A673 (cell line): ENCODE measurements at regions not wholly inside any gene's neighbourhood (a gene's known extent, or its start where the extent isn't known, plus 50 kb on each side); places are given as distances from the start of the nearest gene placed in this dataset.
A peak's percentile ranks its signal among the peaks of the same experiment; 100 is the strongest.

Source experiments
- BruUV-seq: library from RNA; stranded (reverse); fragments of 400-500 nt; replicated peaks from 2 replicates; lab custom pipeline; 2021; lab: Mats Ljungman, UMichigan
- CTCF ChIA-PET: fragments of 300-600 bp; sonication (Branson Sonifier 250); formaldehyde crosslinking; loops from one replicate; lab custom pipeline; 2022; ENCODE audit warnings: antibody characterized with exemption; lab: Charles Lee
- POLR2A ChIA-PET: fragments of 300-600 bp; sonication (Branson Sonifier 250); formaldehyde crosslinking; loops from one replicate; lab custom pipeline; 2022; ENCODE audit warnings: antibody characterized with exemption; ENCODE audit not compliant: low non-redundant PET; lab: Charles Lee
- DNase-seq: peaks from one replicate; pipeline ENCODE4 v3.0.0-alpha.2; 2015; ENCODE audit warnings: low spot score
- H3K27ac ChIP-seq: fragments of 200-600 bp; sonication (generic); 2 replicates; pipeline ENCODE4 v1.5.1; 2016; ENCODE audit warnings: mixed run types, low read depth, mild to moderate bottlenecking, mixed read lengths, antibody characterized with exemption, low read length; ENCODE audit not compliant: poor library complexity, severe bottlenecking
- H3K27me3 ChIP-seq: fragments of 200-600 bp; sonication (generic); replicated peaks from 2 replicates; pipeline ENCODE4 v1.6.1; 2017; ENCODE audit warnings: mixed run types, low read depth, mild to moderate bottlenecking, mixed read lengths, antibody characterized with exemption, low read length; ENCODE audit not compliant: insufficient read depth, poor library complexity
- H3K36me3 ChIP-seq: fragments of 200-600 bp; sonication (generic); 2 replicates; pipeline ENCODE4 v1.6.1; 2016; ENCODE audit warnings: mixed run types, mild to moderate bottlenecking, mixed read lengths, antibody characterized with exemption, low read length; ENCODE audit not compliant: insufficient read depth, poor library complexity, severe bottlenecking
- H3K4me1 ChIP-seq: fragments of 200-600 bp; sonication (generic); 2 replicates; pipeline ENCODE4 v1.6.1; 2017; ENCODE audit warnings: mixed run types, mild to moderate bottlenecking, mixed read lengths, antibody characterized with exemption, low read length; ENCODE audit not compliant: insufficient read depth, poor library complexity, severe bottlenecking
- H3K4me3 ChIP-seq: fragments of 200-600 bp; sonication (generic); 2 replicates; pipeline ENCODE4 v1.5.1; 2016; ENCODE audit warnings: low read depth, mixed run types, mild to moderate bottlenecking, mixed read lengths, low read length; ENCODE audit not compliant: poor library complexity, severe bottlenecking
- H3K9me3 ChIP-seq: fragments of 200-600 bp; sonication (generic); 2 replicates; pipeline ENCODE4 v1.6.1; 2016; ENCODE audit warnings: mixed run types, low read depth, mild to moderate bottlenecking, mixed read lengths, antibody characterized with exemption, low read length; ENCODE audit not compliant: poor library complexity, severe bottlenecking
- EZH2 ChIP-seq: fragments of 200-600 bp; sonication (generic); IDR thresholded peaks from 2 replicates; pipeline ENCODE4 v1.6.1; 2017; ENCODE audit warnings: borderline replicate concordance, low read depth, mild to moderate bottlenecking, mixed read lengths, antibody characterized with exemption, low read length; ENCODE audit not compliant: poor library complexity, severe bottlenecking
- intact Hi-C: fragments of 100-400 bp; cut with micrococcal nuclease; formaldehyde crosslinking; loops from one replicate; pipeline ENCODE4 v1.10.0; 2022; ENCODE audit not compliant: unreplicated experiment
- TF ChIP-seq, protein P1 (sequence below): fragments of 300-800, 200-600 bp; sonication (generic); conservative IDR thresholded peaks from 2 replicates; pipeline ENCODE4 v1.5.1; 2017; ENCODE audit warnings: low read depth, mild to moderate bottlenecking, antibody characterized with exemption, low read length, moderate library complexity, mixed read lengths

DNA sequence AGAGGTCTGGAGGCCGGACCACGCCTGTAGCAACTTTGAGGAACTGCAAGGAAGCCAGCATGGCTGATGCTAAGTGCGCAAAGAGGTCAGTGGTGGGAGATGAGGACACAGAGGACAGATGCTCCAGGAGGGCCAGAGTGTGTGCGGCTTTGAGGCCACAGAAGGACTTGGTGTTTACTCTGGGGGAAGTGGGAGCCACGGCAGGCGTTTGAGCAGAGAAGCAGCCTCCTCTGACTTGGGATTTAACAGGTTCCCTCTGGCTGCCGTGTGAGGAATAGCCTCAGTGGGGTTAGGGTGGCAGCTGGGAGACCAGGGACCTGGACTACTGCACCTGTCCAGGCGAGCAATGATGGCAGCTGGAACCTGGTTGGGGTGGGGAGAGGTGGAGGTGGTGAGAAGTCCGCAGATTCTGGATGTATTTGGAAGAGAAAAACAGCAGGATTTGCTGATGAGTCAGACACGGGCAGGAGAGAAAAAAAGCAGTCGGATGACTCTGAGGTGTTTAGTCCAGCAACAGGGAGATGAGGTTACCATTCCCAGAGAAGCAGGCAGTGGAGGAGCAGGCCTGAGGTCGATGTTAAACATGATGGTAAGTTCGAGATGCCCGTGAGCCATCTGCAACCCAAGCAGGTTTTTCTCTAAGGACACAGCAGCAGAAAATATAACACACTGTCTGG lies 143.5 kb downstream of the SCARB1 start:
- Histone ChIP-seq H3K9me3 (no peaks in the 10 kb centered on the region), H3K27ac (peak overlapping the region; percentile 64), H3K27me3 (no peaks in the 10 kb centered on the region), H3K4me3 (no peak overlapping the region), H3K4me1 (peaks cover 44% of the 10 kb centered on the region), H3K36me3 (no peaks in the 10 kb centered on the region)
- CTCF ChIA-PET: interaction anchor here (1.0 to 1.4 kb wide), 3 partner anchors 16 to 192 kb away, joined by 3 read pairs; no protein-coding TSS in a partner anchor
- intact Hi-C loops: loop anchor here (5.0 kb wide), 2 partner anchors 37 to 153 kb away; partner anchors contain the start of gene NCOR2
- TF ChIP-seq, protein P1, sequence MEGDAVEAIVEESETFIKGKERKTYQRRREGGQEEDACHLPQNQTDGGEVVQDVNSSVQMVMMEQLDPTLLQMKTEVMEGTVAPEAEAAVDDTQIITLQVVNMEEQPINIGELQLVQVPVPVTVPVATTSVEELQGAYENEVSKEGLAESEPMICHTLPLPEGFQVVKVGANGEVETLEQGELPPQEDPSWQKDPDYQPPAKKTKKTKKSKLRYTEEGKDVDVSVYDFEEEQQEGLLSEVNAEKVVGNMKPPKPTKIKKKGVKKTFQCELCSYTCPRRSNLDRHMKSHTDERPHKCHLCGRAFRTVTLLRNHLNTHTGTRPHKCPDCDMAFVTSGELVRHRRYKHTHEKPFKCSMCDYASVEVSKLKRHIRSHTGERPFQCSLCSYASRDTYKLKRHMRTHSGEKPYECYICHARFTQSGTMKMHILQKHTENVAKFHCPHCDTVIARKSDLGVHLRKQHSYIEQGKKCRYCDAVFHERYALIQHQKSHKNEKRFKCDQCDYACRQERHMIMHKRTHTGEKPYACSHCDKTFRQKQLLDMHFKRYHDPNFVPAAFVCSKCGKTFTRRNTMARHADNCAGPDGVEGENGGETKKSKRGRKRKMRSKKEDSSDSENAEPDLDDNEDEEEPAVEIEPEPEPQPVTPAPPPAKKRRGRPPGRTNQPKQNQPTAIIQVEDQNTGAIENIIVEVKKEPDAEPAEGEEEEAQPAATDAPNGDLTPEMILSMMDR: peak; percentile 42
- TF ChIP-seq EZH2: no peak
- POLR2A ChIA-PET: no interaction called here
- DNase-seq: no peak
- no TSS peak for BruUV-seq

DNA sequence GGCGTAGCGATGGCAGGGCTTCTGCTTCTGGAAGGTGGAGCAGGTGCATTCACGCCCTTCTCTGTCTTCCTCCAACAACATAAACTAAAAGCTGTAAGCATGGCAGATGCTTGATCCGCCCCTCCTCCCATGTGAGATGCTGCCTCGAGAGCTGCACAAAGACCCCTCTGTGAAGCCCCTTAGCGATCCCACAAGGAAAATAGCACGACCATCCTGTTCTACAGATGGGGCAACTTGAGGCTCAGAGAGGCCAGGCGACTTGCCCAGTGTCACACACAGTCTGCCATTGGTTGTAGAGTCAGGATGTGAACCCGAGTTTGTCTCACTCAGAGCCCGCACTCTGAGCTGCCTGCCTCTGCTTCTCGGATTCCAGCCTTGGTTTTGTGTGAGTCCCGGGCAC lies 144.4 kb downstream of the SCARB1 start:
- no peaks in the 10 kb centered on the region for H3K36me3 ChIP-seq
- no peak for DNase-seq
- intact Hi-C loops: no loop called here
- ChIA-PET POLR2A (no interaction called here), CTCF (interaction anchor here (1.0 kb wide), 1 partner anchor 169 kb away, joined by 3 read pairs; no protein-coding TSS in a partner anchor)
- no peaks in the 10 kb centered on the region for H3K27me3 ChIP-seq
- BruUV-seq: no TSS peak
- H3K4me1 ChIP-seq: peaks cover 51% of the 10 kb centered on the region
- no peaks in the 10 kb centered on the region for H3K9me3 ChIP-seq
- TF ChIP-seq EZH2: no peak
- TF ChIP-seq, protein P1: no peak
- H3K27ac ChIP-seq: peak overlapping the region; percentile 64
- no peak overlapping the region for H3K4me3 ChIP-seq

DNA sequence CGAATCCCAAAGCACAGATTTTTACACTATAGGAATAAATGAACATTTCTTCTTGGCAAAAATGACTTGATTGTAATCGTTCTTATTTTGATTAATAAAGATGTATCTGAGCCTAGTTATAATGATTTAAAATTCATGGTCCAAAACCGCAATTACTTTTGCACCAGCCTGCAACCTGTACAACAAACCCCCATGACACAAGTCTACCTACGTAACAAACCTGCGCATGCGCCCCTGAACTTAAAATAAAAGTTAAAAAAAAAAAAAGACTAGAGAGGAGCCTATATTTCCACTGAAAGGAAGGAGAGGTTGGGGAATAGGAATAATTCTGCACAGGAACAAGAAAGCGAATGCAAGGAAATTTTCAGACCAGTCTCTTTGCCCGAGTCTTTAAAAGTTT lies 145.2 kb downstream of the SCARB1 start:
- Histone ChIP-seq H3K27me3 (no peaks in the 10 kb centered on the region), H3K4me3 (no peak overlapping the region), H3K27ac (no peak overlapping the region), H3K4me1 (peaks cover 53% of the 10 kb centered on the region), H3K9me3 (no peaks in the 10 kb centered on the region), H3K36me3 (no peaks in the 10 kb centered on the region)
- DNase-seq: no peak
- TF ChIP-seq EZH2: no peak
- TF ChIP-seq, protein P1: no peak
- intact Hi-C loops: no loop called here
- CTCF ChIA-PET: no interaction called here
- BruUV-seq: no TSS peak
- POLR2A ChIA-PET: no interaction called here
